Endodermal cell (in vitro differentiated cells): ENCODE measurements at regions not wholly inside any gene's neighbourhood (a gene's known extent, or its start where the extent isn't known, plus 50 kb on each side); places are given as distances from the start of the nearest gene placed in this dataset.

Experiments
- DNase-seq: peaks from one replicate; pipeline ENCODE4 v3.0.0-alpha.2; 2017
- H3K27ac ChIP-seq: 2 replicates; pipeline ENCODE4 v1.5.1; 2013; ENCODE audit warnings: mild to moderate bottlenecking, low read depth, low read length, moderate library complexity
- H3K27me3 ChIP-seq: 2 replicates; pipeline ENCODE4 v1.6.1; 2013; ENCODE audit warnings: mild to moderate bottlenecking, low read length, moderate library complexity; ENCODE audit not compliant: insufficient read depth, control insufficient read depth, poor library complexity, severe bottlenecking
- H3K36me3 ChIP-seq: 2 replicates; pipeline ENCODE4 v1.7.0; 2013; ENCODE audit warnings: mild to moderate bottlenecking, low read length, moderate library complexity; ENCODE audit not compliant: control insufficient read depth, insufficient read depth
- H3K4me1 ChIP-seq: one replicate; pipeline ENCODE4 v1.7.0; 2013; ENCODE audit warnings: low read length; ENCODE audit not compliant: control insufficient read depth, insufficient read depth
- H3K4me3 ChIP-seq: 2 replicates; pipeline ENCODE4 v1.5.1; 2013; ENCODE audit warnings: mild to moderate bottlenecking, low read length, moderate library complexity
- H3K9ac ChIP-seq: 2 replicates; pipeline ENCODE4 v1.6.1; 2013; ENCODE audit warnings: mild to moderate bottlenecking, low read length, moderate library complexity; ENCODE audit not compliant: poor library complexity, severe bottlenecking; ENCODE audit errors: extremely low read depth
- H3K9me3 ChIP-seq: 2 replicates; pipeline ENCODE4 v1.6.1; 2013; ENCODE audit warnings: mild to moderate bottlenecking, low read length, moderate library complexity; ENCODE audit not compliant: control insufficient read depth
- H3K27ac Mint-ChIP-seq: 2 replicates; pipeline ENCODE4 v1.8.0; 2020; ENCODE audit warnings: mixed read lengths
- H3K27me3 Mint-ChIP-seq: 2 replicates; pipeline ENCODE4 v1.8.0; 2021; ENCODE audit warnings: mild to moderate bottlenecking, mixed read lengths; ENCODE audit not compliant: insufficient read depth
- H3K36me3 Mint-ChIP-seq: 2 replicates; pipeline ENCODE4 v1.8.0; 2020; ENCODE audit warnings: low read depth, mixed read lengths
- H3K4me1 Mint-ChIP-seq: 2 replicates; pipeline ENCODE4 v1.8.0; 2020; ENCODE audit warnings: mixed read lengths
- H3K4me3 Mint-ChIP-seq: 2 replicates; pipeline ENCODE4 v1.8.0; 2020; ENCODE audit warnings: mild to moderate bottlenecking, moderate library complexity, mixed read lengths
- H3K9me3 Mint-ChIP-seq: 2 replicates; pipeline ENCODE4 v1.8.0; 2020; ENCODE audit warnings: mild to moderate bottlenecking, mixed read lengths
- CTCF ChIP-seq: fragments of 200-600 bp; sonication (generic); conservative IDR thresholded peaks from 2 replicates; pipeline ENCODE4 v1.5.0; 2021; ENCODE audit warnings: antibody characterized with exemption, mild to moderate bottlenecking
- whole genome bisulfite sequencing, 2 experiments: methylation state at CpG; one replicate each; pipeline versions ENCODE4 v1.1.5 to v1.1.7; 2013; ENCODE audit warnings: missing lambda C conversion rate in 2 of 2, mixed read lengths in 1 of 2; ENCODE audit not compliant: insufficient coverage in 1 of 2, insufficient read length in 1 of 2; 5-methylcytosine and 5-hydroxymethylcytosine counted together

GRCh38 chr19:29442094-29442493, 83.7 kb upstream of the VSTM2B start:
- no peak for TF ChIP-seq CTCF
- H3K36me3 ChIP-seq, result no peaks in the 10 kb centered on the region
- no peaks in the 10 kb centered on the region for H3K9me3 ChIP-seq
- no peak overlapping the region for H3K4me3 ChIP-seq
- H3K27me3 ChIP-seq, result no peaks in the 10 kb centered on the region
- no peaks in the 10 kb centered on the region for H3K4me1 ChIP-seq
- no peak for DNase-seq
- H3K27me3 Mint-ChIP-seq, result peaks cover 10% of the 10 kb centered on the region
- 91 to 100% methylated on average over 1 to 7 of the region's 7 CpGs for whole genome bisulfite sequencing, 2 experiments
- no peaks in the 10 kb centered on the region for H3K4me1 Mint-ChIP-seq
- no peaks in the 10 kb centered on the region for H3K36me3 Mint-ChIP-seq
- no peak overlapping the region for H3K27ac Mint-ChIP-seq
- peaks cover 31% of the 10 kb centered on the region for H3K9me3 Mint-ChIP-seq
- H3K4me3 Mint-ChIP-seq, result no peak overlapping the region
- H3K27ac ChIP-seq, result no peak overlapping the region
- no peak overlapping the region for H3K9ac ChIP-seq

- Mint-ChIP-seq H3K36me3 (no peaks in the 10 kb centered on the region), H3K4me1 (no peaks in the 10 kb centered on the region), H3K27ac (no peak overlapping the region), H3K9me3 (peaks cover 24% of the 10 kb centered on the region), H3K4me3 (no peak overlapping the region), H3K27me3 (peaks cover 8% of the 10 kb centered on the region)
- no peak overlapping the region for H3K4me3 ChIP-seq
- H3K36me3 ChIP-seq, result no peaks in the 10 kb centered on the region
- no peaks in the 10 kb centered on the region for H3K27me3 ChIP-seq
- no peak for DNase-seq
- no peak for TF ChIP-seq CTCF
- H3K9me3 ChIP-seq, result no peaks in the 10 kb centered on the region
- no peak overlapping the region for H3K27ac ChIP-seq
- WGBS, 2 experiments, result 85 to 100% methylated on average over 3 to 5 of the region's 5 CpGs
- H3K9ac ChIP-seq, result no peak overlapping the region
- H3K4me1 ChIP-seq, result no peaks in the 10 kb centered on the region
These were observed 82.9 kb upstream of the VSTM2B start for GRCh38 chr19:29442910-29443309.

- no peaks in the 10 kb centered on the region for H3K27me3 ChIP-seq
- H3K9me3 Mint-ChIP-seq, result peaks cover 14% of the 10 kb centered on the region
- H3K36me3 ChIP-seq, result no peaks in the 10 kb centered on the region
- no peak overlapping the region for H3K27ac Mint-ChIP-seq
- peaks cover 8% of the 10 kb centered on the region for H3K27me3 Mint-ChIP-seq
- no peaks in the 10 kb centered on the region for H3K4me1 ChIP-seq
- peak; percentile 9 for DNase-seq
- 84 to 96% methylated on average over 3 to 4 of the region's 4 CpGs for WGBS, 2 experiments
- H3K4me3 Mint-ChIP-seq, result no peak overlapping the region
- TF ChIP-seq CTCF, result no peak
- H3K9ac ChIP-seq, result no peak overlapping the region
- H3K9me3 ChIP-seq, result no peaks in the 10 kb centered on the region
- no peaks in the 10 kb centered on the region for H3K36me3 Mint-ChIP-seq
- H3K4me3 ChIP-seq, result no peak overlapping the region
- no peak overlapping the region for H3K27ac ChIP-seq
- no peaks in the 10 kb centered on the region for H3K4me1 Mint-ChIP-seq
These were observed 80.5 kb upstream of the VSTM2B start for GRCh38 chr19:29445246-29445645.
